Type B pancreatic cell (in vitro differentiated cells): ENCODE measurements at regions not wholly inside any gene's neighbourhood (a gene's known extent, or its start where the extent isn't known, plus 50 kb on each side); places are given as distances from the start of the nearest gene placed in this dataset.

Source experiments
- DNase-seq: peaks from one replicate; pipeline ENCODE4 v3.0.0; 2021; ENCODE audit warnings: mixed read lengths; ENCODE audit not compliant: unreplicated experiment; ENCODE audit errors: extremely low spot score
- H3K27ac Mint-ChIP-seq: 2 replicates; pipeline ENCODE4 v1.8.0; 2021; ENCODE audit warnings: mild to moderate bottlenecking, mixed read lengths
- H3K27me3 Mint-ChIP-seq: 2 replicates; pipeline ENCODE4 v1.8.0; 2021; ENCODE audit warnings: mixed read lengths
- H3K36me3 Mint-ChIP-seq: 2 replicates; pipeline ENCODE4 v1.8.0; 2021; ENCODE audit warnings: mixed read lengths
- H3K4me1 Mint-ChIP-seq: one replicate; pipeline ENCODE4 v1.8.0; 2021; ENCODE audit warnings: mixed read lengths; ENCODE audit not compliant: unreplicated experiment
- H3K4me3 Mint-ChIP-seq: 2 replicates; pipeline ENCODE4 v1.8.0; 2021; ENCODE audit warnings: mild to moderate bottlenecking, mixed read lengths
- H3K9me3 Mint-ChIP-seq: 2 replicates; pipeline ENCODE4 v1.8.0; 2021; ENCODE audit warnings: mixed read lengths
- TF ChIP-seq, protein P1 (sequence below): fragments of 200-600 bp; sonication (generic); conservative IDR thresholded peaks from 2 replicates; pipeline ENCODE4 v1.5.0; 2021; ENCODE audit warnings: antibody characterized with exemption, mild to moderate bottlenecking

DNA sequence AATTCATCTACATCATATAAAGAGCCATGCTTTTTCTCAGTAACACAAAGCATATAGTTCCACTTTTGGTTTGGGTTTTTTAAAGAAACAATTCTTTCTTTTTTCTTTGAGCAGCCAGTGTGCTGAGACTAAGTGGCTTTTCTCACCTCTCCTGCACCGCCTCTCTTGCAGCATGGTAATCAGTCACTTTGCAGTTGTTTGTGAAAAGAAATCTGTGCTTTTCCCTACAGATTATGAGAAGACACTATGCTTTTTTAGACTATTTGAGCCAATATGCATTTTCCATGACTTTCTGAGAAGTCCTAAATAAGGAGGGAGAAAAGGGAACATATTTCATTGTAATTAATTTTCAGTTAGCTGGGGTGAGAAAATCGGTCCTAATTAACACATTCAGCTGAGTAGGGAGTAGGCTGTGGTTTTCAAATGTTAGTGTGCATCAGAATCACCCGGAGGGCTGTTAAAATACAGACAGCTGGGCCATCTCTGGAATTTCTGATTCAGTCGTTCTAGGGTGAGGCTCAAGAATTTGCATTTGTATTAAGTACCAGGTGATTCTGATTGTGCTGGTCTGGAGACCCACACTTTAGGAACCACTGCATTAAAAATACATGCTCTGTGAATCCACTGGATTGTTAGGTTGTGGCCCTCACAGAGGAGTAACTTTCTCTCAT, 155.2 kb downstream of the TINAG start:
- TF ChIP-seq, protein P1, sequence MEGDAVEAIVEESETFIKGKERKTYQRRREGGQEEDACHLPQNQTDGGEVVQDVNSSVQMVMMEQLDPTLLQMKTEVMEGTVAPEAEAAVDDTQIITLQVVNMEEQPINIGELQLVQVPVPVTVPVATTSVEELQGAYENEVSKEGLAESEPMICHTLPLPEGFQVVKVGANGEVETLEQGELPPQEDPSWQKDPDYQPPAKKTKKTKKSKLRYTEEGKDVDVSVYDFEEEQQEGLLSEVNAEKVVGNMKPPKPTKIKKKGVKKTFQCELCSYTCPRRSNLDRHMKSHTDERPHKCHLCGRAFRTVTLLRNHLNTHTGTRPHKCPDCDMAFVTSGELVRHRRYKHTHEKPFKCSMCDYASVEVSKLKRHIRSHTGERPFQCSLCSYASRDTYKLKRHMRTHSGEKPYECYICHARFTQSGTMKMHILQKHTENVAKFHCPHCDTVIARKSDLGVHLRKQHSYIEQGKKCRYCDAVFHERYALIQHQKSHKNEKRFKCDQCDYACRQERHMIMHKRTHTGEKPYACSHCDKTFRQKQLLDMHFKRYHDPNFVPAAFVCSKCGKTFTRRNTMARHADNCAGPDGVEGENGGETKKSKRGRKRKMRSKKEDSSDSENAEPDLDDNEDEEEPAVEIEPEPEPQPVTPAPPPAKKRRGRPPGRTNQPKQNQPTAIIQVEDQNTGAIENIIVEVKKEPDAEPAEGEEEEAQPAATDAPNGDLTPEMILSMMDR: no peak
- H3K4me3 Mint-ChIP-seq: no peak overlapping the region
- no peak for DNase-seq
- no peaks in the 10 kb centered on the region for H3K4me1 Mint-ChIP-seq
- H3K27me3 Mint-ChIP-seq: no peaks in the 10 kb centered on the region
- no peak overlapping the region for H3K27ac Mint-ChIP-seq
- no peaks in the 10 kb centered on the region for H3K9me3 Mint-ChIP-seq
- H3K36me3 Mint-ChIP-seq: no peaks in the 10 kb centered on the region

DNA sequence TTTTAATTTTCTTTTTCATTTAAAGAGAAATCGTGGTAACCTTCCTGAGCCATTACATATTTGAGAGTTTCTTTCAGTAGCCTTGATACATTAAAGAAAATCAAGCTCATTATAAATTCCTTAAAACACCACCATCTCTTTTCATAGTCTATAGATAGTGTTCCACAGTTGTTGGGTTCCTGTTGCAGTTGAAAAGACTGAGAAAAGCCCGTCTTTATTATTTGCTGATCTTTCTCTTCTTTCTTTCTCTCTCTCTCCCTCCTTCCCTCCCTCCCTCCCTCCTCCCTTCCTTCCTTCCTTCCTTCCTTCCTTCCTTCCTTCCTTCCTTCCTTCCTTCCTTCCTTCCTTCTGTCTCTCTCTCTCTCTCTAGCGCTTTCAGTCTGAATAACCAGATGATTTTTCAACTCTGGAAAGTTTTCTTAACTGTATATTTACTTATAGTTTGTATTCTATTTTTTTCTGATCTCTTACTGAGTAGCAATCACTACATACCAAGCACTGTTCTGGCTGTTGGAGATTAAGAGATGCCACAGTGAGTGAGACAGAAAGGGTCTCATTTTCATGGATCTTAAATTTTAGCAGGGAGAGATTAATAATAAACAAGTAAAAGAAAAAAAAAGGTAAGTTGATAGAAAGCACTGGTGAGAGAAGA, 157.5 kb downstream of the TINAG start:
- DNase-seq: no peak
- Mint-ChIP-seq H3K4me3 (no peak overlapping the region), H3K36me3 (no peaks in the 10 kb centered on the region), H3K4me1 (no peaks in the 10 kb centered on the region), H3K27me3 (no peaks in the 10 kb centered on the region), H3K9me3 (no peaks in the 10 kb centered on the region), H3K27ac (no peak overlapping the region)
- TF ChIP-seq, protein P1: no peak

DNA sequence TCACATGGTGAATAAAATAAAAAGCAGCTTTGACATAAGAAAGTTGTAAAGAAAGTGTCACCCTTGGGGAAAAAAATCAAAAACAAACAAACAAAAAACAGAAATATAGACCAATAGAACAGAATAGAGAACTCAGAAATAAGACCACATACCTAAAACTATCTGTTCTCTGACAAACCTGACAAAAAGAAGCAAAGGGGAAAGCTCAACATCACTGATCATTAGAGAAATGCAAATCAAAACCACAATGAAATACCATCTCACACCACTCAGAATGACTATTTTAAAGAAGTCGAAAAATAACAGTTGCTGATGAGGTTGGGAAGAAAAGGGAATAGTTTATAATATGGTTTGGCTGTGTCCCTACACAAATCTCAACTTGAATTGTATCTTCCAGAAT, 159.1 kb downstream of the TINAG start:
- TF ChIP-seq, protein P1: no peak
- Mint-ChIP-seq H3K4me1 (no peaks in the 10 kb centered on the region), H3K27me3 (no peaks in the 10 kb centered on the region), H3K36me3 (no peaks in the 10 kb centered on the region), H3K4me3 (no peak overlapping the region), H3K9me3 (no peaks in the 10 kb centered on the region), H3K27ac (no peak overlapping the region)
- no peak for DNase-seq

DNA sequence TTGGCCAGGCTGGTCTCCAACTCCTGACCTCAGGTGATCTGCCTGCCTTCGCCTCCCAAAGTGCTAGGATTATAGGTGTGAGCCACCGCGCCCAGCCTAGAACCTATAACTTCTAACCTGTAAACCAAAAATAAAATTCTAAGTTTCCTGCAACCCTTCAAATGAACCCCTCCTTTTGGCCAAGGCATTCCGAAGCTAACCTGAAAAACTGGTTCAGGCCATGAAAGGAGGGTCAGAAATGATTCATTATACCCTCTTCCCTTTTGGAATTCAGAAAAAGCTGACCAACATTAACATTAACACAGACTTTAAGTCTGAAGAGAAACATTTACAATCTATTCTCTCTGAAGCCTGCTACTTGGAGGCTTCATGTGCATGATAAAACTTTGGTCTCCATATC, 165.1 kb downstream of the TINAG start:
- no peak for DNase-seq
- Mint-ChIP-seq H3K4me3 (peak overlapping the region; percentile 47), H3K36me3 (no peaks in the 10 kb centered on the region), H3K27ac (peak overlapping the region; percentile 92), H3K27me3 (no peaks in the 10 kb centered on the region), H3K9me3 (no peaks in the 10 kb centered on the region), H3K4me1 (peaks cover 5% of the 10 kb centered on the region)
- TF ChIP-seq, protein P1: no peak

DNA sequence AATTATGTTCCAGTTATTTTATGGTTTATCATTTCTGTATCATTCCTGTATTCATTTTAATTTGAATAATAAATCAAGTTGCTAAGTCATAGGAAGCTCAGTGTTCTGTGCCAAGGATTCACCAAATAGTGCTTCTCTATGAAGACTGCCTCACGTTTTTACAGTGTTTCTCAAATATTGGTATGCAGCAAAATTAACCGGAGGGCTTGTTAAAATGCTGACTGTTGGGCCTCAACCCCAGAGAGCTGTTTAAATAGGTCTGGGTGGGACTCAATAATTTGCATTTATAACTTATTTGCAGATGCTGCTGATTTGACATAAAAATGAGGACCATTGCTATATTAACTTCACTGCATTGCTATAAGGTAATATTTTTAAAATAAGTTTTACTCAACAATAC, 166.7 kb downstream of the TINAG start:
- no peak for DNase-seq
- peaks cover 5% of the 10 kb centered on the region for H3K4me1 Mint-ChIP-seq
- TF ChIP-seq, protein P1: no peak
- no peaks in the 10 kb centered on the region for H3K36me3 Mint-ChIP-seq
- H3K27ac Mint-ChIP-seq: no peak overlapping the region
- H3K4me3 Mint-ChIP-seq: no peak overlapping the region
- no peaks in the 10 kb centered on the region for H3K27me3 Mint-ChIP-seq
- no peaks in the 10 kb centered on the region for H3K9me3 Mint-ChIP-seq
